Heart left ventricle (tissue), 13 donors: ENCODE measurements at regions not wholly inside any gene's neighbourhood (a gene's known extent, or its start where the extent isn't known, plus 50 kb on each side); places are given as distances from the start of the nearest gene placed in this dataset.

Source experiments
- CTCF ChIP-seq, 12 donors: fragments of 200-600 bp; sonication (generic) in 4 of 12; IDR thresholded peaks; one replicate each; pipeline versions ENCODE4 v1.5.0 to v1.8.0; 2018 to 2022; ENCODE audit warnings: antibody characterized with exemption in 12 of 12, mild to moderate bottlenecking in 5 of 12
- POLR2A ChIP-seq, 2 donors: fragments of 450-650 bp; IDR thresholded peaks; one replicate each; pipeline ENCODE4 v1.6.1; 2017; ENCODE audit warnings: antibody characterized with exemption in 2 of 2, mild to moderate bottlenecking in 2 of 2, moderate library complexity in 2 of 2
- donor health status: ischemic (EF 13 %, LVEDD 7.1; RV severe dilation, severe dysfunction).
- donor health status: DM: no; HTN: yes; CAD: no.
- donor health status: DM: no; HTN: no; CAD: no.
- donor health status: ischemic (EF 25% LVEDD 6.9; RV normal size, moderate dysfunction).
- donor health status: ischemic (EF 25% LVEDD 5.7; RV mildly dilated, moderate dysfunction).
- donor health status: ischemic (EF 35%, LVEDD 5.7; RV mildly dilated, moderate dysfunction).
- donor health status: nonischemic (EF 11% LVEDD 7.7; RV severe dilation, severe dysfunction).
- donor health status: DM: yes; HTN: yes; CAD: no.
- donor health status: PGD.
- donor health status: ischemic (EF 29% LVEDD 5.4; RV normal size, mild dysfunction).
- donor health status: nonischemic (EF 23%, LVEDD 6.1; RV moderate dilation, normal function).

- no peak for TF ChIP-seq POLR2A (IDR thresholded peaks at IDR 0.05)
- no peak for TF ChIP-seq CTCF (IDR thresholded peaks at IDR 0.05)
Observed at GRCh38 chr15:39406485-39406884, 174.4 kb upstream of the THBS1 start.
